Right lobe of liver (tissue), 4 donors: ENCODE measurements at regions not wholly inside any gene's neighbourhood (a gene's known extent, or its start where the extent isn't known, plus 50 kb on each side); places are given as distances from the start of the nearest gene placed in this dataset.

ENCODE experiments used
- POLR2A ChIP-seq: fragments of 450-650 bp; IDR thresholded peaks from one replicate; pipeline ENCODE4 v1.6.1; 2017; ENCODE audit warnings: antibody characterized with exemption, mild to moderate bottlenecking
- TF ChIP-seq, protein P1 (sequence below), 4 donors: fragments of 200-600 bp in 3 of 4; fragments of 450-650 bp in 1 of 4; IDR thresholded peaks; one replicate each; pipeline versions ENCODE4 v1.5.1 to v1.8.0; 2016 to 2022; ENCODE audit warnings: antibody characterized with exemption in 4 of 4, mild to moderate bottlenecking in 2 of 4
- donor health status: DM: no; HTN: no; CAD: no.
- donor health status: DM: no; HTN: no; CAD: no.
- donor health status: DM: no; HTN: yes; CAD: no.

DNA sequence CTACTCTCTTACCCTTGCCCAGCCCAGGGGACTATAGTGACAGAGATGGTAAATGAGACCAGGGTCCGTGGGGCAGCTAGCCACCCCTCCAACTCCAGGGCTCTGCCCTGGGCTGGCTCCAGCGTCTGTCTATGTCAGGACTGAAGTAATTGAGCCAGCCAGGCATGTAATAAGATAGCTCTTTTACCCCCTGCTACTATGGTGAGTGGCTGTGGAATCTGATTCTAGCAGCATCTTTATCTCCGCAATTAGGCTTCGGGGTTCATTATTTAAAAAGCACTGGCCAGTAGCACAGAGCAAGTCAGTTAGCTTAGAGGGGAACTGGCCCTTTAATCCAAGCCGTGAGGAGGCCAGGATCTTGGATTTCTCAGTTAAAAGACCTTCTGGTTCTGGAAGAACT lies 123.3 kb upstream of the RAI2 start:
- TF ChIP-seq, protein P1, sequence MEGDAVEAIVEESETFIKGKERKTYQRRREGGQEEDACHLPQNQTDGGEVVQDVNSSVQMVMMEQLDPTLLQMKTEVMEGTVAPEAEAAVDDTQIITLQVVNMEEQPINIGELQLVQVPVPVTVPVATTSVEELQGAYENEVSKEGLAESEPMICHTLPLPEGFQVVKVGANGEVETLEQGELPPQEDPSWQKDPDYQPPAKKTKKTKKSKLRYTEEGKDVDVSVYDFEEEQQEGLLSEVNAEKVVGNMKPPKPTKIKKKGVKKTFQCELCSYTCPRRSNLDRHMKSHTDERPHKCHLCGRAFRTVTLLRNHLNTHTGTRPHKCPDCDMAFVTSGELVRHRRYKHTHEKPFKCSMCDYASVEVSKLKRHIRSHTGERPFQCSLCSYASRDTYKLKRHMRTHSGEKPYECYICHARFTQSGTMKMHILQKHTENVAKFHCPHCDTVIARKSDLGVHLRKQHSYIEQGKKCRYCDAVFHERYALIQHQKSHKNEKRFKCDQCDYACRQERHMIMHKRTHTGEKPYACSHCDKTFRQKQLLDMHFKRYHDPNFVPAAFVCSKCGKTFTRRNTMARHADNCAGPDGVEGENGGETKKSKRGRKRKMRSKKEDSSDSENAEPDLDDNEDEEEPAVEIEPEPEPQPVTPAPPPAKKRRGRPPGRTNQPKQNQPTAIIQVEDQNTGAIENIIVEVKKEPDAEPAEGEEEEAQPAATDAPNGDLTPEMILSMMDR (IDR thresholded peaks at IDR 0.05): no peak
- TF ChIP-seq POLR2A: no peak
